ENCODE measurements at regions not wholly inside any gene's neighbourhood (a gene's known extent, or its start where the extent isn't known, plus 50 kb on each side); places are given as distances from the start of the nearest gene placed in this dataset.

DNA sequence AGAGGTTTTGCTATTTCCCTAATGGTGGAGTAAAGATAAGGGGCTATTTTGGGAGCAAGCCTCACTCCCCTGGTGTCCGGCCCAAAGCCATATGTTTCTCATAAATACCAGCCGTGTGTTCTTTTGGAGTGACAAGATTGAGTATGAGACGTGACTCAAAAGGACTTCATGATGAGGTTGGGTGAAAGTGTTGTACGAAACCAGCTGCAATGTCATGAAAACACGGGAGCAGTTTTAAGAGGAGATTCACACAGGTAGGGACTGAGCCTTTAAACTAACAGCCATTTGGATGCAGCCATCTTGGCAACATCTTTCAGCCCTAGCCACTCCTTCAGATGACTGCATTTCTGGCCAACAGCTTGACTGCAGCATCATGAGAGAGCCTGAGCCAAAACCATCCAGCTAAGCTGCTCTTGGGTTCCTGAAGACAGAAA, 532.3 kb upstream of the USP24 start:
- no peak for TF ChIP-seq POLR2A (IDR thresholded peaks at IDR 0.05)
- TF ChIP-seq, protein P1, sequence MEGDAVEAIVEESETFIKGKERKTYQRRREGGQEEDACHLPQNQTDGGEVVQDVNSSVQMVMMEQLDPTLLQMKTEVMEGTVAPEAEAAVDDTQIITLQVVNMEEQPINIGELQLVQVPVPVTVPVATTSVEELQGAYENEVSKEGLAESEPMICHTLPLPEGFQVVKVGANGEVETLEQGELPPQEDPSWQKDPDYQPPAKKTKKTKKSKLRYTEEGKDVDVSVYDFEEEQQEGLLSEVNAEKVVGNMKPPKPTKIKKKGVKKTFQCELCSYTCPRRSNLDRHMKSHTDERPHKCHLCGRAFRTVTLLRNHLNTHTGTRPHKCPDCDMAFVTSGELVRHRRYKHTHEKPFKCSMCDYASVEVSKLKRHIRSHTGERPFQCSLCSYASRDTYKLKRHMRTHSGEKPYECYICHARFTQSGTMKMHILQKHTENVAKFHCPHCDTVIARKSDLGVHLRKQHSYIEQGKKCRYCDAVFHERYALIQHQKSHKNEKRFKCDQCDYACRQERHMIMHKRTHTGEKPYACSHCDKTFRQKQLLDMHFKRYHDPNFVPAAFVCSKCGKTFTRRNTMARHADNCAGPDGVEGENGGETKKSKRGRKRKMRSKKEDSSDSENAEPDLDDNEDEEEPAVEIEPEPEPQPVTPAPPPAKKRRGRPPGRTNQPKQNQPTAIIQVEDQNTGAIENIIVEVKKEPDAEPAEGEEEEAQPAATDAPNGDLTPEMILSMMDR (IDR thresholded peaks at IDR 0.05), result no peak

All from lower leg skin (tissue), 3 donors.